PC-9 (cell line): ENCODE measurements at regions not wholly inside any gene's neighbourhood (a gene's known extent, or its start where the extent isn't known, plus 50 kb on each side); places are given as distances from the start of the nearest gene placed in this dataset.

Experiments
- EZH2 ChIP-seq: fragments of 200-600 bp; sonication (generic); IDR thresholded peaks from 2 replicates; pipeline ENCODE4 v1.8.0; 2017; ENCODE audit warnings: antibody characterized with exemption, low read depth
- TF ChIP-seq, protein P1 (sequence below): fragments of 200-600 bp; sonication (generic); conservative IDR thresholded peaks from 2 replicates; pipeline ENCODE4 v1.6.1; 2017; ENCODE audit warnings: mixed run types, antibody characterized with exemption, mild to moderate bottlenecking, moderate library complexity

DNA sequence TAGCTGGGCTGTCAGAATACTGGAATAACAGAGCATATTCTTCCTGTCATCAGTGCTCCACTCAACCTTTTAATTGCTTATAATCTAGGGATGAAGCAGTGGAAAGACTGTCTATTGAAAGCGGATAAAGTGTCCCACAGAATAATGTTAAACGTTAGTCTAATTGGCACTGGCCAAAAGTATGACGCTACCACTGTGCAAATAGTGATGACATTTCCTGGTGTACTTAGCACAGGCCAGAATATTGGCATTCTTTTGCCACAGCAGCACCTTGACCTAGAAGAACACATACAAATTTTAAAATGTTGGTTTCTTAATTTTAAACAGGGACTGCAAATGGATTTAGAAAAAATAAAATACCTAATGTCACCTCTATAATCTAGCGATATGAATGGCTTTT is 635.2 kb upstream of the SPANXN1 start:
- TF ChIP-seq, protein P1, sequence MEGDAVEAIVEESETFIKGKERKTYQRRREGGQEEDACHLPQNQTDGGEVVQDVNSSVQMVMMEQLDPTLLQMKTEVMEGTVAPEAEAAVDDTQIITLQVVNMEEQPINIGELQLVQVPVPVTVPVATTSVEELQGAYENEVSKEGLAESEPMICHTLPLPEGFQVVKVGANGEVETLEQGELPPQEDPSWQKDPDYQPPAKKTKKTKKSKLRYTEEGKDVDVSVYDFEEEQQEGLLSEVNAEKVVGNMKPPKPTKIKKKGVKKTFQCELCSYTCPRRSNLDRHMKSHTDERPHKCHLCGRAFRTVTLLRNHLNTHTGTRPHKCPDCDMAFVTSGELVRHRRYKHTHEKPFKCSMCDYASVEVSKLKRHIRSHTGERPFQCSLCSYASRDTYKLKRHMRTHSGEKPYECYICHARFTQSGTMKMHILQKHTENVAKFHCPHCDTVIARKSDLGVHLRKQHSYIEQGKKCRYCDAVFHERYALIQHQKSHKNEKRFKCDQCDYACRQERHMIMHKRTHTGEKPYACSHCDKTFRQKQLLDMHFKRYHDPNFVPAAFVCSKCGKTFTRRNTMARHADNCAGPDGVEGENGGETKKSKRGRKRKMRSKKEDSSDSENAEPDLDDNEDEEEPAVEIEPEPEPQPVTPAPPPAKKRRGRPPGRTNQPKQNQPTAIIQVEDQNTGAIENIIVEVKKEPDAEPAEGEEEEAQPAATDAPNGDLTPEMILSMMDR = no peak
- no peak for TF ChIP-seq EZH2
